AG04450 (cell line): ENCODE measurements at regions not wholly inside any gene's neighbourhood (a gene's known extent, or its start where the extent isn't known, plus 50 kb on each side); places are given as distances from the start of the nearest gene placed in this dataset.

Source experiments
- CTCF ChIA-PET: fragments of 300-600, 350-600 bp; formaldehyde crosslinking; extraction: SDS; loops from one replicate; lab custom pipeline; 2022; ENCODE audit warnings: antibody characterized with exemption, inconsistent platforms; lab: Charles Lee
- POLR2A ChIA-PET: fragments of 350-600 bp; formaldehyde crosslinking; extraction: SDS; loops from one replicate; lab custom pipeline; 2021; ENCODE audit warnings: antibody characterized with exemption, inconsistent platforms; lab: Yijun Ruan, JAX
- DNase-seq: peaks from one replicate; pipeline ENCODE4 v3.0.0-alpha.2; 2011; ENCODE audit warnings: low read depth, low spot score
- H3K27ac ChIP-seq: one replicate; pipeline ENCODE4 v1.5.1; 2012; ENCODE audit warnings: low read depth, low read length, control low read depth
- H3K27me3 ChIP-seq: one replicate; pipeline ENCODE4 v1.6.0; 2012; ENCODE audit warnings: low read length; ENCODE audit not compliant: control insufficient read depth, insufficient read depth
- H3K4me3 ChIP-seq: 2 replicates; pipeline ENCODE4 v1.5.1; 2011; ENCODE audit warnings: mild to moderate bottlenecking, low read depth, low read length, control low read depth
- H3K9me3 ChIP-seq: 2 replicates; pipeline ENCODE4 v1.5.1; 2012; ENCODE audit warnings: low read length; ENCODE audit not compliant: control insufficient read depth, insufficient read depth
- CTCF ChIP-seq: IDR thresholded peaks from 2 replicates; pipeline ENCODE4 v1.5.1; 2011; ENCODE audit warnings: low read depth, low read length, control low read depth, inconsistent platforms

- Histone ChIP-seq H3K9me3 (no peaks in the 10 kb centered on the region), H3K4me3 (no peak overlapping the region), H3K27ac (peak overlapping the region; percentile 11), H3K27me3 (no peaks in the 10 kb centered on the region)
- ChIA-PET POLR2A (no interaction called here), CTCF (no interaction called here)
- TF ChIP-seq CTCF = no peak
- no peak for DNase-seq
These were observed 344.2 kb upstream of the PPP2R3A start for GRCh38 chr3:135621184-135621920.

- no peak for DNase-seq
- TF ChIP-seq CTCF = no peak
- H3K27me3 ChIP-seq = no peaks in the 10 kb centered on the region
- no peak overlapping the region for H3K27ac ChIP-seq
- ChIA-PET CTCF (no interaction called here), POLR2A (no interaction called here)
- H3K9me3 ChIP-seq = no peaks in the 10 kb centered on the region
- no peak overlapping the region for H3K4me3 ChIP-seq
These were observed 343.3 kb upstream of the PPP2R3A start for GRCh38 chr3:135622215-135622614.

DNA sequence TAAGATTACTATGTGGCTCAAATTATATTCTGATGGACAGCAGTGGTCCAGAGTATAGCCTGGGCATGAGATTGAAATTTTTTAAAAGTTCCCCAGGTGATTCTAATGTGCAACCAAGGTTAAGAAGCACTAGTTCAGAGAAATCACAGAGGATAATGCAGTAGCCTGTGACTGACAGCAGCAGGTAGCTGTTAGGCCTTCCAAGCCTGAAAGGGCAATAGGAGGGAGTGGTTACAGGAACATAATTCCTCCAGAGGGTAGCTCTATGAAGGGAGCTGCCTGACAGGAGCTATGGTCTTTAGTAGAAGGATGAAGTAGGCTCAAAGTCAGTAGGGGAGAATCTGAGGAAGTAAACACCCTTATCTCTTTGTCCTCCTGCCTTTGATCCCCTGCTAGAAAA is 342.9 kb upstream of the PPP2R3A start:
- no peak for DNase-seq
- TF ChIP-seq CTCF = no peak
- Histone ChIP-seq H3K27me3 (no peaks in the 10 kb centered on the region), H3K9me3 (no peaks in the 10 kb centered on the region), H3K27ac (no peak overlapping the region), H3K4me3 (no peak overlapping the region)
- ChIA-PET POLR2A (no interaction called here), CTCF (no interaction called here)

GRCh38 chr3:135623558-135623957 is 342.0 kb upstream of the PPP2R3A start:
- H3K27me3 ChIP-seq = peaks cover 3% of the 10 kb centered on the region
- TF ChIP-seq CTCF = no peak
- no peak overlapping the region for H3K27ac ChIP-seq
- ChIA-PET POLR2A (no interaction called here), CTCF (no interaction called here)
- no peak for DNase-seq
- H3K9me3 ChIP-seq = no peaks in the 10 kb centered on the region
- H3K4me3 ChIP-seq = no peak overlapping the region

DNA sequence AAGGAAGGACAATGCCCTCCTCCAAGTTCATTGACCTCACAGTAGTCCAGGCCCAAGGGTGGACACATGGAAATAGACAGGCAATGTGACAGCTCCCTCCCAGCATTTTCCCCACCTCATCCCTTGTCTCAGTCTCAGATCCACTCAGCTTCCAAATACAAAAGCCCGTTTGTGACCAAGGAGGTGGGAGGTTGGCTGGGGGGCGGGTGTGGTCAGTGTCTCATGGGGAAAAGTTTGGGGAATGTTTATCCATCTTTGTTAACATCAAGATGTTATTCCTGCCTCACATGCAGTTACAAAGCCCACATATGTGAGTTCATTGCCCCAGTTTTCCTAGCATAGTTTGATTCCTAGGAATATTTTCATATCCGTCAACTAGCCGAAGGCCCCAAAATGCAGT is 338.5 kb upstream of the PPP2R3A start:
- no peaks in the 10 kb centered on the region for H3K9me3 ChIP-seq
- H3K27ac ChIP-seq = no peak overlapping the region
- H3K27me3 ChIP-seq = peaks cover 3% of the 10 kb centered on the region
- ChIA-PET CTCF (interaction anchor here (1.1 kb wide), 1 partner anchor 832 kb away, joined by 4 read pairs; the partner anchor contains the start of gene EPHB1), POLR2A (no interaction called here)
- TF ChIP-seq CTCF = no peak
- no peak for DNase-seq
- no peak overlapping the region for H3K4me3 ChIP-seq
